GM12872 (cell line): ENCODE measurements at regions not wholly inside any gene's neighbourhood (a gene's known extent, or its start where the extent isn't known, plus 50 kb on each side); places are given as distances from the start of the nearest gene placed in this dataset.

ENCODE experiments used
- CTCF ChIP-seq: IDR thresholded peaks from 3 replicates; pipeline ENCODE4 v1.5.1; 2011; ENCODE audit warnings: low read depth, mild to moderate bottlenecking, low read length, moderate library complexity; ENCODE audit not compliant: insufficient read depth

- TF ChIP-seq CTCF, result no peak
Measured at GRCh38 chr6:170035044-170035443, 255.8 kb downstream of the DLL1 start.

- TF ChIP-seq CTCF, result no peak
Measured at GRCh38 chr6:170034294-170034693, 256.6 kb downstream of the DLL1 start.

- TF ChIP-seq CTCF, result no peak
Measured at GRCh38 chr6:170033666-170034065, 257.2 kb downstream of the DLL1 start.

GRCh38 chr6:170032706-170033309 is 258.1 kb downstream of the DLL1 start:
- no peak for TF ChIP-seq CTCF

GRCh38 chr6:170032197-170032596 is 258.7 kb downstream of the DLL1 start:
- TF ChIP-seq CTCF, result no peak

GRCh38 chr6:170031684-170032121 is 259.2 kb downstream of the DLL1 start:
- no peak for TF ChIP-seq CTCF

GRCh38 chr6:170030821-170031471 is 259.9 kb downstream of the DLL1 start:
- TF ChIP-seq CTCF, result no peak
